Epithelial cell of proximal tubule (primary cell): ENCODE measurements at regions not wholly inside any gene's neighbourhood (a gene's known extent, or its start where the extent isn't known, plus 50 kb on each side); places are given as distances from the start of the nearest gene placed in this dataset.

Source experiments
- DNase-seq: peaks from one replicate; pipeline ENCODE4 v3.0.0-alpha.2; 2011; ENCODE audit warnings: low read depth
- H3K4me3 ChIP-seq: 2 replicates; pipeline ENCODE4 v1.5.1; 2011; ENCODE audit warnings: low read depth, mild to moderate bottlenecking, low read length
- TF ChIP-seq, protein P1 (sequence below): conservative IDR thresholded peaks from 2 replicates; pipeline ENCODE4 v1.5.1; 2012; ENCODE audit warnings: low read depth, mild to moderate bottlenecking, low read length

DNA sequence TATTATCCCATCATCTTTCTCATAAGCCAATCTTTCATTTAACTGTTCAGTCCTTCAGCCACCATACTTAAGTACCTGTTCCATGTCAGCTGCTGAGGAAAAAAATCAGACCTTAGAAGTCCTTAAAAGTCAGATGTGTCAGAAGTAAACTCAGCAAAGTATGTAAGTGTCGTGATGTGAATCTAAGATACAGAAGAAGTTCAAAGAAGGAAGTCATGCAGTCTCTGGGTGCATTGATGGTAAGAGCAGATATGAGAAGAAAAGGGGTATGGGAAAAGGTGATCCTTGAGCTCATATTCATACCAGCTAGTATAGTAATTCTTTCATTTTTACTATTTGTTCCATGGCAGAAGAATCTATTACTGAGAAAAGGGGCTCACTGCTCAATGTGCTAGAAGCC, 259.4 kb upstream of the CD180 start:
- H3K4me3 ChIP-seq = no peak overlapping the region
- TF ChIP-seq, protein P1, sequence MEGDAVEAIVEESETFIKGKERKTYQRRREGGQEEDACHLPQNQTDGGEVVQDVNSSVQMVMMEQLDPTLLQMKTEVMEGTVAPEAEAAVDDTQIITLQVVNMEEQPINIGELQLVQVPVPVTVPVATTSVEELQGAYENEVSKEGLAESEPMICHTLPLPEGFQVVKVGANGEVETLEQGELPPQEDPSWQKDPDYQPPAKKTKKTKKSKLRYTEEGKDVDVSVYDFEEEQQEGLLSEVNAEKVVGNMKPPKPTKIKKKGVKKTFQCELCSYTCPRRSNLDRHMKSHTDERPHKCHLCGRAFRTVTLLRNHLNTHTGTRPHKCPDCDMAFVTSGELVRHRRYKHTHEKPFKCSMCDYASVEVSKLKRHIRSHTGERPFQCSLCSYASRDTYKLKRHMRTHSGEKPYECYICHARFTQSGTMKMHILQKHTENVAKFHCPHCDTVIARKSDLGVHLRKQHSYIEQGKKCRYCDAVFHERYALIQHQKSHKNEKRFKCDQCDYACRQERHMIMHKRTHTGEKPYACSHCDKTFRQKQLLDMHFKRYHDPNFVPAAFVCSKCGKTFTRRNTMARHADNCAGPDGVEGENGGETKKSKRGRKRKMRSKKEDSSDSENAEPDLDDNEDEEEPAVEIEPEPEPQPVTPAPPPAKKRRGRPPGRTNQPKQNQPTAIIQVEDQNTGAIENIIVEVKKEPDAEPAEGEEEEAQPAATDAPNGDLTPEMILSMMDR = no peak
- no peak for DNase-seq

DNA sequence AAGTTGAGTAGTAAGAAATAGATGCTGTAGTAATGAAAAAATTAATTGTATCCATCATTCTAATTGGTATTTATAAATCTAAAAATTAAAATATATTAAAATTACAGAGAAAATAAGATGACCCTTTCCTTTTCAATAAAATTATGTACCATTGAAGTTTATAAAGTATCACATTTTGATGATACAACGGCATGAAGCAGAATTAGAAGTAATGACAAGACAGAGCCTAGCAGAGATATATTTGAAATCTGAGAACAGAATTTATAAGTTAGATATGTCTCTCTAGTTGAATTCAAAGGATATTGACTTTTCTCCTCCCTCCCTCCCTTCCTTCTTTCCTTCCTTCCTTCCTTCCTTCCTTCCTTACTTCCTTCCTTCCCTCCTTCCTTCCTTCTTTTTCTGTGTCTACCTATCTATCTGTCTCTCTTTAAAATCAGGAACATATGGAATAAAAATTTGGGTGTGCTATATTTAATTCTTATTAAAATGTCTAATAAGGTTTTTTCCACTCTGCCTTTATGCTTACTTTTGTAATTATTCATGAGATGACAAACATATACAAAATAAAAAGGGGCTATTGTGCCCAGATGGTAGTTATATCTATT, 258.5 kb upstream of the CD180 start:
- DNase-seq = no peak
- TF ChIP-seq, protein P1 = no peak

DNA sequence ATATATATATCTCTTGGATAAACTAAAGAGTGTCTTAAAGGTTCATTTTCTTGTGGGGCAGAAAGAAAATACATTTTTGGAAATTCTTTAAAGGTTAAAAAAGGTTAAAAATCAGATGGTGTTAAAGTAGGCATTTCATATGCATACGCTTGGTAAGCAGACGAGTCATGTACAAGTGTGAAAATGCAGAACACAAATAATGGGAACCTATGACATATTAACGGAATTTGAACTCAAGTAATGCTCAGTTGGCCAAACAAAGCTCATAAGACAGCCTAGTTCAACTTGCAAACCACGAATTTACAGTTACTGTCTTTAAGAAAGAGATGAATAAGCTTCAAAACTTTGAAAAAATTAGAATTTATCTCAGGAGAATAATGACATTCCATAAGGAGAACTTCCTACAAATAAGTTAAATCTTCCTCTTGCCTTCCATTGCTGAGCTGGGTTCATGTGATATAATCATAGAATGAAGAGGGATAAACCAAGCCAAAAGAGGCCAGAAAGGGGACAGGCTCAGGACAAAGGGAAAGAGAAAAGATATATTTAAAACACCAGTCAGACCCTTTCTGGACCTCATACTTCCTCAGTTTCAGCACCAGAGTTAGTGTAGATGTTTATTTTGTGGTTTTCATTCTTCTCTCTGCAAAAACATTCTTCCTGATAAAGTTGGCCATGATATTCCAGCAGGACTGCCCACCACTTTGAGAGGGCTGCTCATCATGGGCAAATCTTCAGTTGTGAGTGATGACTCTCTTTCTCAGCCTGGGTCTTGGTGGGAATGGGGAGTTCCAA, 256.7 kb upstream of the CD180 start:
- H3K4me3 ChIP-seq = no peak overlapping the region
- no peak for DNase-seq
- TF ChIP-seq, protein P1 = no peak

More for the DNA sequence above, 258.5 kb upstream of the CD180 start:
- no peak overlapping the region for H3K4me3 ChIP-seq

DNA sequence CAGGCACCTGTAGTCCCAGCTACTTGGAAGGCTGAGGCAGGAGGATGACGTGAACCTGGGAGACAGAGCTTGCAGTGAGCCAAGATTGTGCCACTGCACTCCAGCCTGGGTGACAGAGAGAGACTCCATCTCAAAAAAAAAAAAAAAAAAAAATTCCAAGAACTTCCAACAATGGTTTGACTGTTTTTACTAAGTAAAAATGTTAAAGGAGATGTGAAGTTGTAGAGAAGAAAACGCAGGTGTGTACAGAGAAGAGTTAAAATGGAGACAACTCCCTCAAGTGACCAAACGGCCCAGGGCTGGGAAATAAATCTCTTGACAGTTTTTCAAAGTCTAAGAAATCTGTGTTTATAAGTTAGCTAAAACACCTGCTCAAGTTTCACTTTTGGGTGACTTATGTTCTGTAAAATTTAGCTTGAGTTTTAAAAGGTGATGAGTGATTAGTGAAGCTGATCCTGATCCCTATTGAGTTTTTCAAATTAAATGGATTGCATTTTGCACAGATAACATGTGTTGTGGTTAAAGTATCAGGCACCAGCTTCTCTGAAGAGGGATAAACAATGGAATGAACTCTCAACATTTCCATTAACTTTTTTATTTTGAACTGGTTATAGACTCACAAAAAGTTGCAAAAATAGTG, 255.2 kb upstream of the CD180 start:
- DNase-seq = no peak
- TF ChIP-seq, protein P1 = no peak
- no peak overlapping the region for H3K4me3 ChIP-seq

DNA sequence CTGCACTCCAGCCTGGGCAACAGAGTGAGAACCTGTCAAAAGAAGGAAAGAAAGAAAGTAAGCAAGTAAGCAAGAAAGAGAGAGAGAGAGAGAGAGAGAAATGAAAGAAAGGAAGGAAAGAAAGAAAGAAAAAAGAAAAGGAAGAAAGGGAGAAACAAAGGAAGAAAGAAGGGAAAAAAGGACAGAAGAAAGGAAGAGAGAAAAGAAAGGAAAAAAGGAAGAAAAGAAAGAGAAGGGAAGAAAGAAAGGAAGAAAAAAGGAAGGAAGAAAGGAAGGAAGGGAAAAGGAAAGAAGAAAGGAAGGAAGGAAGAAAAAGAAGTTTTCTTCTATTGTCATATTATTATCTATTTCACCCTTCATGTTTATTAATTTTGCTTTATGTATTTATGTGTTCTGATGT, 251.1 kb upstream of the CD180 start:
- H3K4me3 ChIP-seq = no peak overlapping the region
- TF ChIP-seq, protein P1 = no peak
- no peak for DNase-seq

DNA sequence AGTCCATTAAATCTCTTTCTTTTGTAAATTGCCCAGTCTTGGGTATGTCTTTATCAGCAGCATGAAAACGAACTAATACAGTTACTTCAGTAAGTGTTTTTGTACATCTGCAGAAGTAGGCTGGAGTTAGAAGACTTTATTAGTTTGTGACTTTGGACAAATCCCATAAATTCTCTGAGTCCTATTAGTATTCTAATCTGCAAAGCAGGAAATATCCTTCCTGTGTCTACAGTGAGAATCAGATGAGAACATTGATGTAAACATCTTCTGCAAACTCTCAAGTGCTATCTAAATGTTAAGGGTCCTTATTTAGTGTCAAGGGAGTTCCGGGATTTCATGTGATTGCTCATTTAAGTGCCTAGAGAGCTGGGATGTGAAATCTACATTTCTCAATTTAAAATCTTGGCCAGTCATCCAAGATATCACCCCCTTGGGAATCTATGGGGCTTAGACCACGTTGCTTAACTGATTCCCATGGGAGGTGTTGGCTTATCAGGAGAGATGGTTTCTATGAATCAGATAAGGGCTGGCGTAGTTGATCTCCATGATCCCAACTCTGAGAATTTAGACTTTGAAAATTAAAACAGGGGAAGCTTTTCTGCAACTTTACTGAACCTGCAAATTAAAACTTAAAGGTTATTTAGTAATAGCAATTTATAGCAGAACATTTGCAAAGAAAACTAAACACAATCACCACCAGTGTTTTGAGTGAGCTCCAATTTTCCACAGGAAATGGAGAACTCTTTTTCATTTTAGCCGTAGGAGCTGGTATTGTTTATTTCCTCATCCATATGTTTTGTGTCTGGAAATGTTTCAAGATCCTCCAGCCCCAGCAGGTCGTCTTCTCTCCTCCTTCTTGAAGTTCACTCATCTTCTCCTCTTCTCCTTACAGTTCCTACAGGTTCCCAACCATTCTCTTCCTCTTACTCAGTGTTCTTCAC, 241.6 kb upstream of the CD180 start:
- TF ChIP-seq, protein P1 = no peak
- no peak for DNase-seq
- H3K4me3 ChIP-seq = no peak overlapping the region
